ENCODE measurements at regions not wholly inside any gene's neighbourhood (a gene's known extent, or its start where the extent isn't known, plus 50 kb on each side); places are given as distances from the start of the nearest gene placed in this dataset.

- H3K9me3 Mint-ChIP-seq, result peaks cover 0 to 3% (median 0%) of the 10 kb centered on the region in 7 donors
- no peaks in the 10 kb centered on the region for H3K36me3 Mint-ChIP-seq
- H4K20me1 ChIP-seq (ENCODE audit: insufficient read depth, low read length), result no peaks in the 10 kb centered on the region
- H3K4me1 ChIP-seq (ENCODE audit: control insufficient read depth in 1 of 2, insufficient read depth in 2 of 2, low read length in 2 of 2), result no peaks in the 10 kb centered on the region
- no peaks in the 10 kb centered on the region for H3K79me2 ChIP-seq (ENCODE audit: insufficient read depth, low read length)
- H3K4me3 ChIP-seq (replicated peaks in 1 of 3; ENCODE audit: low read depth in 2 of 3, low read length in 3 of 3), result no peak overlapping the region
- no CpG with 5 or more reads among the region's 2 CpGs for WGBS (ENCODE audit: insufficient coverage)
- no peak overlapping the region for H3K4me2 ChIP-seq (replicated peaks; ENCODE audit: extremely low read depth, low read length, poor library complexity, severe bottlenecking)
- H3K27me3 ChIP-seq (ENCODE audit: control insufficient read depth in 2 of 2, insufficient read depth in 2 of 2, low read length in 2 of 2), result no peaks in the 10 kb centered on the region
- H3K9me3 ChIP-seq (replicated peaks in 1 of 2; ENCODE audit: control insufficient read depth in 1 of 2, insufficient read depth in 1 of 2, low read length in 2 of 2), result no peaks in the 10 kb centered on the region
- no peak overlapping the region for H3K9ac ChIP-seq (ENCODE audit: insufficient read depth, low read length, poor library complexity, severe bottlenecking)
- H3K4me1 Mint-ChIP-seq, result no peaks in the 10 kb centered on the region
- no peak overlapping the region for H3K4me3 Mint-ChIP-seq
- no peak for TF ChIP-seq CTCF (IDR thresholded peaks at IDR 0.05)
- DNase-seq, result no peak
- peaks cover 0 to 2% (median 0%) of the 10 kb centered on the region in 3 donors for H3K27me3 Mint-ChIP-seq (ENCODE audit: low read depth in 3 of 3)
- no peak overlapping the region for H3K27ac Mint-ChIP-seq
- H2AFZ ChIP-seq (ENCODE audit: insufficient read depth, low read depth, low read length, poor library complexity, severe bottlenecking), result no peak overlapping the region
- no peak overlapping the region for H3K27ac ChIP-seq (ENCODE audit: low read depth in 1 of 2, low read length in 2 of 2)
- intact Hi-C loops (cut with micrococcal nuclease), result no loop called here
- H3K36me3 ChIP-seq (replicated peaks in 1 of 2; ENCODE audit: control insufficient read depth in 1 of 2, insufficient read depth in 2 of 2, low read length in 2 of 2), result no peaks in the 10 kb centered on the region
These were observed 973.2 kb upstream of the SLC35B3 start for GRCh38 chr6:9408402-9409117.

- H3K27ac ChIP-seq (ENCODE audit: low read depth in 1 of 2, low read length in 2 of 2), result no peak overlapping the region
- Mint-ChIP-seq H3K4me1 (no peaks in the 10 kb centered on the region), H3K27me3 (ENCODE audit: low read depth in 3 of 3) (no peaks in the 10 kb centered on the region), H3K27ac (no peak overlapping the region), H3K4me3 (no peak overlapping the region), H3K9me3 (peaks cover 0 to 3% (median 0%) of the 10 kb centered on the region in 7 donors), H3K36me3 (no peaks in the 10 kb centered on the region)
- H4K20me1 ChIP-seq (ENCODE audit: insufficient read depth, low read length), result no peaks in the 10 kb centered on the region
- no peak overlapping the region for H3K4me2 ChIP-seq (replicated peaks; ENCODE audit: extremely low read depth, low read length, poor library complexity, severe bottlenecking)
- no peak overlapping the region for H3K9ac ChIP-seq (ENCODE audit: insufficient read depth, low read length, poor library complexity, severe bottlenecking)
- intact Hi-C loops (cut with micrococcal nuclease), result no loop called here
- no peaks in the 10 kb centered on the region for H3K79me2 ChIP-seq (ENCODE audit: insufficient read depth, low read length)
- H3K4me1 ChIP-seq (ENCODE audit: control insufficient read depth in 1 of 2, insufficient read depth in 2 of 2, low read length in 2 of 2), result no peaks in the 10 kb centered on the region
- H3K27me3 ChIP-seq (ENCODE audit: control insufficient read depth in 2 of 2, insufficient read depth in 2 of 2, low read length in 2 of 2), result no peaks in the 10 kb centered on the region
- no peaks in the 10 kb centered on the region for H3K36me3 ChIP-seq (replicated peaks in 1 of 2; ENCODE audit: control insufficient read depth in 1 of 2, insufficient read depth in 2 of 2, low read length in 2 of 2)
- DNase-seq, result no peak
- no peak overlapping the region for H2AFZ ChIP-seq (ENCODE audit: insufficient read depth, low read depth, low read length, poor library complexity, severe bottlenecking)
- H3K4me3 ChIP-seq (replicated peaks in 1 of 3; ENCODE audit: low read depth in 2 of 3, low read length in 3 of 3), result no peak overlapping the region
- 82% methylated on average over 3 of the region's 7 CpGs for WGBS (ENCODE audit: insufficient coverage)
- no peaks in the 10 kb centered on the region for H3K9me3 ChIP-seq (replicated peaks in 1 of 2; ENCODE audit: control insufficient read depth in 1 of 2, insufficient read depth in 1 of 2, low read length in 2 of 2)
- TF ChIP-seq CTCF (IDR thresholded peaks at IDR 0.05), result no peak
These were observed 970.5 kb upstream of the SLC35B3 start for GRCh38 chr6:9405825-9406224.
